K562 (cell line): ENCODE measurements at regions not wholly inside any gene's neighbourhood (a gene's known extent, or its start where the extent isn't known, plus 50 kb on each side); places are given as distances from the start of the nearest gene placed in this dataset.

Source experiments
- CCNT2 ChIP-seq: IDR thresholded peaks from 2 replicates; pipeline ENCODE4 v1.6.1; 2011; ENCODE audit warnings: borderline replicate concordance, low read depth, mild to moderate bottlenecking, moderate library complexity, mixed read lengths, low read length; ENCODE audit not compliant: insufficient read length; ENCODE audit errors: extremely low read depth
- POLR2A ChIP-seq: fragments of 450-650 bp; conservative IDR thresholded peaks from 2 replicates; pipeline ENCODE4 v1.6.1; 2016
- STAT5B ChIP-seq: fragments of 250-450 bp; sonication (Bioruptor Pico); IDR thresholded peaks from 2 replicates; pipeline ENCODE4 v1.8.0; 2021; ENCODE audit warnings: mild to moderate bottlenecking, inconsistent platforms
- TF ChIP-seq, protein P1 (sequence below): sonication (generic); formaldehyde crosslinking; IDR thresholded peaks from 2 replicates; pipeline ENCODE4 v1.9.0; 2022; ENCODE audit warnings: mild to moderate bottlenecking, missing genetic modification reagents
- TF ChIP-seq, protein P2 (sequence below): sonication (generic); formaldehyde crosslinking; IDR thresholded peaks from 2 replicates; pipeline ENCODE4 v1.8.1; 2023; ENCODE audit warnings: mild to moderate bottlenecking, missing genetic modification reagents, moderate library complexity
- TF ChIP-seq, protein P3 (sequence below): fragments of 250-450 bp; sonication (Bioruptor Pico); IDR thresholded peaks from 2 replicates; pipeline ENCODE4 v1.8.0; 2021; ENCODE audit warnings: moderate library complexity, mild to moderate bottlenecking, inconsistent platforms

DNA sequence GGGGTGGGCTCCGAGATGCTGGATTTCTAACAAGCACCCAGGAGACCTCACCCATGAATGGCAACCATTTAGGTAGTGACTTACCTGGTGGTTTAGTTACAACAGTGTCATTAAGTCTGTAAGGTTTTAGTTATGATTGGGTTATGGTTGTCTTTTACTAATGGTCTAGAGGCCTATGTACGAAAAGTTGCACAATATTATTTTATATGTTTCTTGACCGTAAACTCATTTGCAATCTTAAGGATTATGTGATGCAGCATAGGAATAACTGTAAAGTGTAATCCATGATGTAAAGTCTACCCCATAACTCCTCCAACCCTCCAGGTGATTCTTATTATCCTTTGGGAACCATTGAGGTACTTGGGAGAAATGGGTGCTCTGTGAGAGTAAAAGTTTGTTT, 155.4 kb upstream of the ZEB2 start:
- TF ChIP-seq, protein P1, sequence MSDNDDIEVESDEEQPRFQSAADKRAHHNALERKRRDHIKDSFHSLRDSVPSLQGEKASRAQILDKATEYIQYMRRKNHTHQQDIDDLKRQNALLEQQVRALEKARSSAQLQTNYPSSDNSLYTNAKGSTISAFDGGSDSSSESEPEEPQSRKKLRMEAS = no peak
- TF ChIP-seq CCNT2 (no peak), STAT5B (CRISPR knock-in tag) (no peak), POLR2A (no peak)
- TF ChIP-seq, protein P2, sequence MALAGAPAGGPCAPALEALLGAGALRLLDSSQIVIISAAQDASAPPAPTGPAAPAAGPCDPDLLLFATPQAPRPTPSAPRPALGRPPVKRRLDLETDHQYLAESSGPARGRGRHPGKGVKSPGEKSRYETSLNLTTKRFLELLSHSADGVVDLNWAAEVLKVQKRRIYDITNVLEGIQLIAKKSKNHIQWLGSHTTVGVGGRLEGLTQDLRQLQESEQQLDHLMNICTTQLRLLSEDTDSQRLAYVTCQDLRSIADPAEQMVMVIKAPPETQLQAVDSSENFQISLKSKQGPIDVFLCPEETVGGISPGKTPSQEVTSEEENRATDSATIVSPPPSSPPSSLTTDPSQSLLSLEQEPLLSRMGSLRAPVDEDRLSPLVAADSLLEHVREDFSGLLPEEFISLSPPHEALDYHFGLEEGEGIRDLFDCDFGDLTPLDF (CRISPR knock-in tag) = no peak
- TF ChIP-seq, protein P3, sequence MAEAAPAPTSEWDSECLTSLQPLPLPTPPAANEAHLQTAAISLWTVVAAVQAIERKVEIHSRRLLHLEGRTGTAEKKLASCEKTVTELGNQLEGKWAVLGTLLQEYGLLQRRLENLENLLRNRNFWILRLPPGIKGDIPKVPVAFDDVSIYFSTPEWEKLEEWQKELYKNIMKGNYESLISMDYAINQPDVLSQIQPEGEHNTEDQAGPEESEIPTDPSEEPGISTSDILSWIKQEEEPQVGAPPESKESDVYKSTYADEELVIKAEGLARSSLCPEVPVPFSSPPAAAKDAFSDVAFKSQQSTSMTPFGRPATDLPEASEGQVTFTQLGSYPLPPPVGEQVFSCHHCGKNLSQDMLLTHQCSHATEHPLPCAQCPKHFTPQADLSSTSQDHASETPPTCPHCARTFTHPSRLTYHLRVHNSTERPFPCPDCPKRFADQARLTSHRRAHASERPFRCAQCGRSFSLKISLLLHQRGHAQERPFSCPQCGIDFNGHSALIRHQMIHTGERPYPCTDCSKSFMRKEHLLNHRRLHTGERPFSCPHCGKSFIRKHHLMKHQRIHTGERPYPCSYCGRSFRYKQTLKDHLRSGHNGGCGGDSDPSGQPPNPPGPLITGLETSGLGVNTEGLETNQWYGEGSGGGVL (CRISPR knock-in tag) = no peak
